Activated T-cell treated with anti-CD3 and anti-CD28 coated beads, Interleukin-2, amount 50 U/mL, for 4 hours (primary cell): ENCODE measurements at regions not wholly inside any gene's neighbourhood (a gene's known extent, or its start where the extent isn't known, plus 50 kb on each side); places are given as distances from the start of the nearest gene placed in this dataset.
"Not testable (repeated sequence)": the region's sequence is repeated elsewhere in the genome, so short reads cannot be mapped to it uniquely, and the experiment has no call there.

ENCODE experiments used
- ATAC-seq, 2 donors: fragments of 200-7000 bp; cut with Tn5 transposase; one replicate each; pipeline ENCODE4 v1.10.0; 2021
- DNase-seq: peaks from one replicate; pipeline ENCODE4 v3.0.0-alpha.2; 2020
- H3K27me3 Mint-ChIP-seq: one replicate; pipeline ENCODE4 v1.8.0; 2021; ENCODE audit warnings: low read depth, mixed read lengths
- H3K36me3 Mint-ChIP-seq: one replicate; pipeline ENCODE4 v1.8.0; 2022; ENCODE audit warnings: mixed read lengths; ENCODE audit not compliant: insufficient read depth
- H3K4me1 Mint-ChIP-seq: one replicate; pipeline ENCODE4 v1.8.0; 2021; ENCODE audit warnings: low read depth, mixed read lengths
- H3K4me3 Mint-ChIP-seq: one replicate; pipeline ENCODE4 v1.8.0; 2021; ENCODE audit warnings: mild to moderate bottlenecking, moderate library complexity, mixed read lengths
- H3K9me3 Mint-ChIP-seq: one replicate; pipeline ENCODE4 v1.8.0; 2021; ENCODE audit warnings: mixed read lengths

- DNase-seq = peak; percentile 56
- Mint-ChIP-seq H3K4me3 (no peak overlapping the region), H3K36me3 (no peaks in the 10 kb centered on the region), H3K9me3 (no peaks in the 10 kb centered on the region), H3K4me1 (peaks cover 6% of the 10 kb centered on the region), H3K27me3 (peaks cover 32% of the 10 kb centered on the region)
- peak; percentile 57 to 70 for ATAC-seq
These were observed 133.4 kb downstream of the SLC1A3 start for GRCh38 chr5:36739751-36740221.

GRCh38 chr5:36740259-36740898 is 134.0 kb downstream of the SLC1A3 start:
- ATAC-seq (no peak), DNase-seq (no peak)
- Mint-ChIP-seq H3K27me3 (peaks cover 37% of the 10 kb centered on the region), H3K9me3 (no peaks in the 10 kb centered on the region), H3K36me3 (no peaks in the 10 kb centered on the region), H3K4me1 (peaks cover 12% of the 10 kb centered on the region), H3K4me3 (no peak overlapping the region)

- ATAC-seq (no peak), DNase-seq (no peak)
- no peaks in the 10 kb centered on the region for H3K36me3 Mint-ChIP-seq
- H3K4me1 Mint-ChIP-seq = peaks cover 12% of the 10 kb centered on the region
- H3K9me3 Mint-ChIP-seq = no peaks in the 10 kb centered on the region
- H3K27me3 Mint-ChIP-seq = peaks cover 37% of the 10 kb centered on the region
- no peak overlapping the region for H3K4me3 Mint-ChIP-seq
These were observed 134.7 kb downstream of the SLC1A3 start for GRCh38 chr5:36741128-36741527.

- Mint-ChIP-seq H3K4me1 (peaks cover 12% of the 10 kb centered on the region), H3K4me3 (peak overlapping the region; percentile 86), H3K9me3 (no peaks in the 10 kb centered on the region), H3K36me3 (no peaks in the 10 kb centered on the region), H3K27me3 (peaks cover 42% of the 10 kb centered on the region)
- ATAC-seq = peak; percentile 7 to 13
- DNase-seq = no peak
These were observed 132.4 kb upstream of the NIPBL start for GRCh38 chr5:36743891-36744772.

GRCh38 chr5:36744773-36745589 is 131.6 kb upstream of the NIPBL start:
- no peak for DNase-seq
- Mint-ChIP-seq H3K4me1 (peaks cover 12% of the 10 kb centered on the region), H3K9me3 (no peaks in the 10 kb centered on the region), H3K27me3 (peaks cover 37% of the 10 kb centered on the region), H3K36me3 (no peaks in the 10 kb centered on the region), H3K4me3 (peak overlapping the region; percentile 86)
- ATAC-seq = peak; percentile 67 to 73

- H3K4me3 Mint-ChIP-seq, H3K9me3 Mint-ChIP-seq, ATAC-seq, H3K36me3 Mint-ChIP-seq, DNase-seq: not testable (repeated sequence)
- Mint-ChIP-seq H3K27me3 (peaks cover 34% of the 10 kb centered on the region), H3K4me1 (peaks cover 12% of the 10 kb centered on the region)
These were observed 128.8 kb upstream of the NIPBL start for GRCh38 chr5:36747794-36748193.

- no peak overlapping the region for H3K4me3 Mint-ChIP-seq
- DNase-seq = no peak
- H3K4me1 Mint-ChIP-seq = no peaks in the 10 kb centered on the region
- H3K9me3 Mint-ChIP-seq = no peaks in the 10 kb centered on the region
- ATAC-seq = peak in 1 of 2 donors; percentile 40
- no peaks in the 10 kb centered on the region for H3K36me3 Mint-ChIP-seq
- peaks cover 12% of the 10 kb centered on the region for H3K27me3 Mint-ChIP-seq
These were observed 124.7 kb upstream of the NIPBL start for GRCh38 chr5:36751886-36752285.

GRCh38 chr5:36755342-36755741 is 121.2 kb upstream of the NIPBL start:
- H3K36me3 Mint-ChIP-seq = no peaks in the 10 kb centered on the region
- H3K9me3 Mint-ChIP-seq = no peaks in the 10 kb centered on the region
- no peak overlapping the region for H3K4me3 Mint-ChIP-seq
- peaks cover 7% of the 10 kb centered on the region for H3K27me3 Mint-ChIP-seq
- DNase-seq (no peak), ATAC-seq (no peak)
- H3K4me1 Mint-ChIP-seq = no peaks in the 10 kb centered on the region

GRCh38 chr5:36755920-36756488 is 120.6 kb upstream of the NIPBL start:
- Mint-ChIP-seq H3K9me3 (no peaks in the 10 kb centered on the region), H3K27me3 (peaks cover 5% of the 10 kb centered on the region), H3K36me3 (no peaks in the 10 kb centered on the region), H3K4me1 (no peaks in the 10 kb centered on the region), H3K4me3 (no peak overlapping the region)
- DNase-seq = no peak
- ATAC-seq = no peak

GRCh38 chr5:36756848-36757247 is 119.7 kb upstream of the NIPBL start:
- no peak for ATAC-seq
- no peak for DNase-seq
- Mint-ChIP-seq H3K4me1 (no peaks in the 10 kb centered on the region), H3K27me3 (peaks cover 3% of the 10 kb centered on the region), H3K36me3 (no peaks in the 10 kb centered on the region), H3K9me3 (no peaks in the 10 kb centered on the region), H3K4me3 (no peak overlapping the region)

- Mint-ChIP-seq H3K36me3 (no peaks in the 10 kb centered on the region), H3K4me3 (no peak overlapping the region), H3K9me3 (no peaks in the 10 kb centered on the region), H3K27me3 (peaks cover 6% of the 10 kb centered on the region), H3K4me1 (no peaks in the 10 kb centered on the region)
- DNase-seq (no peak), ATAC-seq (no peak)
These were observed 117.5 kb upstream of the NIPBL start for GRCh38 chr5:36759117-36759516.

GRCh38 chr5:36763454-36763853 is 113.1 kb upstream of the NIPBL start:
- ATAC-seq (no peak), DNase-seq (no peak)
- Mint-ChIP-seq H3K27me3 (peaks cover 7% of the 10 kb centered on the region), H3K9me3 (peaks cover 3% of the 10 kb centered on the region), H3K4me1 (no peaks in the 10 kb centered on the region), H3K36me3 (no peaks in the 10 kb centered on the region), H3K4me3 (no peak overlapping the region)

- Mint-ChIP-seq H3K9me3 (peaks cover 3% of the 10 kb centered on the region), H3K4me3 (no peak overlapping the region), H3K27me3 (peaks cover 5% of the 10 kb centered on the region), H3K4me1 (no peaks in the 10 kb centered on the region), H3K36me3 (no peaks in the 10 kb centered on the region)
- DNase-seq (no peak), ATAC-seq (no peak)
These were observed 110.7 kb upstream of the NIPBL start for GRCh38 chr5:36765876-36766275.

- peaks cover 5% of the 10 kb centered on the region for H3K27me3 Mint-ChIP-seq
- no peak overlapping the region for H3K4me3 Mint-ChIP-seq
- H3K36me3 Mint-ChIP-seq = no peaks in the 10 kb centered on the region
- ATAC-seq = no peak
- DNase-seq = no peak
- peaks cover 3% of the 10 kb centered on the region for H3K9me3 Mint-ChIP-seq
- H3K4me1 Mint-ChIP-seq = no peaks in the 10 kb centered on the region
These were observed 109.6 kb upstream of the NIPBL start for GRCh38 chr5:36766981-36767380.
